ENCODE measurements at regions not wholly inside any gene's neighbourhood (a gene's known extent, or its start where the extent isn't known, plus 50 kb on each side); places are given as distances from the start of the nearest gene placed in this dataset.

DNA sequence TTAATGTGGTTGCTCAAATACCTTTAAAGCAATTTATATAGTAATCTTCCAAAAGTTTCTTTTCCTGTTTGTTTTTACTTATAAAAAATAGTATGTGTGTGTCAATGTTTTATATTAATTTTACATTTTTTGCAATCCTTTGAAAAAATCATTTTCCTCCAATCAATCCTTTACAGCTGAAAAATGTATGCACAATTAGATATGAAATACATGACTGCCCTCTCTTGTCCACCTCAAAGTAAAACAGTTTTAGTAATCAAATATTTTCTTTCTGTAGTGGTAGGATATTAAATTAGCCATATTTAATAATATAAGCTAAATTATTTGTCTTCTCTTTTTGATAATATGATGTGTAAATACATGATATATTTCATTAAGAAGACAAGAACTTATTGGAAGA lies 269.9 kb downstream of the ADAMTS20 start:
- Mint-ChIP-seq H3K9me3 (no peaks in the 10 kb centered on the region), H3K27ac (no peak overlapping the region), H3K4me1 (peaks cover 0 to 5% (median 0%) of the 10 kb centered on the region in 4 donors), H3K36me3 (no peaks in the 10 kb centered on the region), H3K4me3 (no peak overlapping the region), H3K27me3 (no peaks in the 10 kb centered on the region)
- DNase-seq (no peak), ATAC-seq (no peak)
- POLR2A ChIA-PET, result no interaction called here

DNA sequence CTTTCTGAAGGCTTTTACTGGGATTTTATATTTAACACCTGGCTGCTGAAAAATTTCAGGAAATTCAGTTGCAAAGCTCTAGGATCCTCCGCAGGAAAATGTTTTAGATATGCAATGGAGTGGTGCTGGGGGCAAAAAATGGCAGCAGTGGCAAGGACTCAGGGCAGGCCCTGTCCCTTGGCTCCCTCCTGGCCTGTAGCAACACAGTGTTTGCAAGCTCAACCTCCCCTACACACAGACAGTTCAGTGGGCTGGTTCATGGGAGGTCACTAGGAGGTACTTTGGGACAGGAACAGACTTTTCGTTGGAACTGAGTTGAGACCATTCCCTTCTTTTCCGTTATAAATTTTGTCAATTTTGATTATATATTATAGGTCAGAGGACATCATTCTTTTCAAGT lies 270.4 kb downstream of the ADAMTS20 start:
- Mint-ChIP-seq H3K27ac (no peak overlapping the region), H3K27me3 (no peaks in the 10 kb centered on the region), H3K9me3 (no peaks in the 10 kb centered on the region), H3K36me3 (no peaks in the 10 kb centered on the region), H3K4me3 (no peak overlapping the region), H3K4me1 (peaks cover 0 to 5% (median 0%) of the 10 kb centered on the region in 4 donors)
- ATAC-seq (no peak), DNase-seq (no peak)
- POLR2A ChIA-PET, result no interaction called here

DNA sequence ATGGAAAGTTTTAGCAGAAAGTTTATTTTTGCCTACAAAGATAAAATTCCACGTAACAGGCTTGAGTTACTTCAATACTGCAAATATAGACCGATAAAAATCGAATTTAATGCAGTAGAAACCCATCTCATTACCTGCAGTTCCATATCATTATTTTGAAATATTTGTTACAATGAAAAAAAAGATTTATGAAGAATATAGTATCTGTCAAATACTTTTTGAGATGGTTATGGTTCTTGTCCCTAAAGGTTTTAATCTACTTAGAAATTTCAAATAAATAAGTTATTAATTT lies 273.5 kb downstream of the ADAMTS20 start:
- DNase-seq (no peak), ATAC-seq (no peak)
- POLR2A ChIA-PET, result no interaction called here
- H3K4me1 Mint-ChIP-seq, result peaks cover 0 to 6% (median 0%) of the 10 kb centered on the region in 4 donors
- H3K27me3 Mint-ChIP-seq, result no peaks in the 10 kb centered on the region
- no peaks in the 10 kb centered on the region for H3K36me3 Mint-ChIP-seq
- H3K9me3 Mint-ChIP-seq, result peaks cover 0 to 3% (median 0%) of the 10 kb centered on the region in 9 donors
- no peak overlapping the region for H3K27ac Mint-ChIP-seq
- no peak overlapping the region for H3K4me3 Mint-ChIP-seq

DNA sequence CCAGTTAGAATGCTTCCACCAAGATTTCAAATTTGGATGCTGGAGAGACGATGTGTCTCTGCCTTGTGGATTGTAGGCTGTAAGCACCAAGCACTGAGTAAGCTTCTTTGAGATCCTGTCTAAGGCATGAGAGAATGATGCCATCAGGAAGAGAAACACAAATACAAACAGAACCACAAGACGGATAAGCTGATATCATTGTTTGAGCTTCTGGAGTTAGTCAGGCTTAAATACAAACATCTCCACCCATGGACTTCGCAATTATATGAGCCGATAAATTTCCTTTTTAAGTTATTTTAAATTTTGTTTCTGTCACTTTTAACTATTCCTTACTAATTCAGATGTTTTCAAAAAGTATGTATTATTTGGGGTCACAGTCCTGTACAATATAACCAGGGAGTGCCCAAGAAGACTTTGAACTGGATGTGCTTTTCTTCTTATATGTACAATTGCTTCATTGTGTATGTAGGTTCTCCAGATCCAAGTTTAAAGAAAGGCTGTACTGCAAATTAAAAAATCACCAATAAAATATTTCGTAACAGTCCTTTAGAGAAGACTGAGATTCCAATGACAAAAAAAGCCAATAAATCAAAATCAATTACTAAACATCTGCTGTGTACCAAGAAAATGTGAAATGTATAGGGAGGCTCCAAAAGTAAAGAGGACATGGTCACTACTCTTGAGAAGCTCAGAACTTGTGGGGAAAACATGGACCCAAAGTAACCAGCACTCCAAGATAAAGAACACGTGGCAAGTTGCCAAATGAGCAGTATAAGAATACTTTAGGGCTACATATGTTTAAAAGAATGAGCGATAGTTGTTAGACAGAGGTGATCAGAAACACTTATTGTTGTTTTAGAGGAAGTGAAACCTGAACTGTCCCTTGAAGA lies 274.1 kb downstream of the ADAMTS20 start:
- no peak overlapping the region for H3K4me3 Mint-ChIP-seq
- no peak for DNase-seq
- peaks cover 0 to 6% (median 0%) of the 10 kb centered on the region in 4 donors for H3K4me1 Mint-ChIP-seq
- no peaks in the 10 kb centered on the region for H3K36me3 Mint-ChIP-seq
- POLR2A ChIA-PET, result no interaction called here
- H3K27ac Mint-ChIP-seq, result no peak overlapping the region
- no peaks in the 10 kb centered on the region for H3K27me3 Mint-ChIP-seq
- no peak for ATAC-seq
- peaks cover 0 to 3% (median 0%) of the 10 kb centered on the region in 9 donors for H3K9me3 Mint-ChIP-seq

DNA sequence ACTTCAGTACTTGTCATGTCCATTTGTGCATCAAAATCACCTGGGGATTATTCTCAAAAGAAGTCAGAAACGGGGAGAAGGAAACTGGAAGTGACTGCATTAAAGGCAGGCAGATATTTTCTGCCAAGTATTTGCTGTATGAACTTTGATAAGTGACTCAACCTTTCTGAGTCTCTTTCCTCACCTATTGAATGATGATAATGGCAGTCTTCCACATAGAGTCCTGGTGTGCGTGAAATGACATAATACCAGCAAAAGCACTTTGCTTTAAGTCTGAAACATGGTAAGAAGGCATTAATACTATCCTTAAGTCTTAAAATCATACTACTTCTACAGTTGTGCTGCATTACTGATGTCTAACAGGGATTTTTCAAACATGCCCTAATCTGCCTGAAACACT lies 278.5 kb downstream of the ADAMTS20 start:
- Mint-ChIP-seq H3K27ac (no peak overlapping the region), H3K4me3 (no peak overlapping the region), H3K4me1 (peaks cover 0 to 17% (median 0%) of the 10 kb centered on the region in 4 donors), H3K36me3 (no peaks in the 10 kb centered on the region), H3K9me3 (peaks cover 0 to 3% (median 0%) of the 10 kb centered on the region in 9 donors), H3K27me3 (no peaks in the 10 kb centered on the region)
- ATAC-seq (no peak), DNase-seq (no peak)
- POLR2A ChIA-PET, result no interaction called here

DNA sequence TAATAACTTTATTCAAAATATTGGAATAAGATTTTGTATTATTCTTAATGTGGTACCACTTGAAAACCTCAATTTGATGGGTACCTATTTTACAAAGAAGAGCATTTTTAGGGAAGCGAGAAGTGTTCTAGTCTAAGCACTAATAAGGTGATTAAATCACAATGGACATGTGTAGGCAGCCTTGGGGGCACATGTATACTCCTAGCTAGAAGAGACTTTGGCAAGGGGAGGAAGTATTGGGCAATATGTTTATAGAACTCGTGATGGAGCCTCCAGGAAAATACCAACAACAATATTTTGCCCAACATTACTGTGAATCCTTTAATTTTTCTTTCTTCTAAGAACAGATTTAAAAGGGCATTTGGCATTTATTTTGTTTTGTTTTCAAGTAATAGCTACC lies 280.3 kb downstream of the ADAMTS20 start:
- Mint-ChIP-seq H3K36me3 (no peaks in the 10 kb centered on the region), H3K4me3 (no peak overlapping the region), H3K4me1 (peaks cover 0 to 12% (median 0%) of the 10 kb centered on the region in 4 donors), H3K27ac (no peak overlapping the region), H3K27me3 (no peaks in the 10 kb centered on the region), H3K9me3 (peaks cover 0 to 3% (median 0%) of the 10 kb centered on the region in 9 donors)
- ATAC-seq, result no peak
- POLR2A ChIA-PET, result no interaction called here
- DNase-seq, result no peak

DNA sequence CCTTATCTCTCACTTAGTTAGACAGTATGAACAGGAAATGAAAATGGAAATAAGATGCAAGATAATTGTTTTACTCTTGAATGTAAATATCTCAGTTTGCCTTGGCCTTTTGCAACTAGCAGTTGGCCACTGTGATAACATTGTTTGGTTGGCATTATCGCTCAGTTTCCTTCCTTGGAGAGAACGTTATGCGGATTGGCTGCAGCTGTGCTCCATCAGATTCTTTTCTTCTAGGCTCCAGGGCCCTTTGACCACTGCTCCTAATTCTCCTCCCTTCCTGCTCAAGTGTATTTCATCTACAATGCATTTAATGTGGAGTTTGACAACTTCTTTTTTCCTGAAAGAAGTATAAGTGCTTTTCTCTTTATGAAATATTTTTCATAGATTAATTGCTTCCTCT lies 284.2 kb downstream of the ADAMTS20 start:
- Mint-ChIP-seq H3K4me3 (no peak overlapping the region), H3K4me1 (peaks cover 0 to 11% (median 0%) of the 10 kb centered on the region in 4 donors), H3K36me3 (no peaks in the 10 kb centered on the region)

DNA sequence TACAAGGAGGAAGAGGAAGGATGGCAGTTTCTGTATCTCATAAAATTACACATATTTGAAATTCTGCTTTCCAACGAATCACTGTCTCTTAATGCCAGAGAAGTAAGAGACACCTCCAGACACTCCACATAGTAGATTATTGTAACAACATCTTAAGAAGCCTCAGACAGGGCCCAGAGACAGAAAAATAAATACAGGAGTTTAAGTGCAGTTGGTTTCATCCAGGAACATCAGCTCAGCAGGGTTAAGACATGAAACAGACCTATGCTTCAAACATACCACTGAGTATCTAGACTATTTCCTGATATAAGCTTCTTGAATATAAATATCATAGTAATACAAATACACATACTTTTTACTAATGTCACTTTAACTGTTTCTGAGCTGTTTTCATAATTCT lies 290.3 kb downstream of the ADAMTS20 start:
- DNase-seq, result no peak
- POLR2A ChIA-PET, result no interaction called here
- Mint-ChIP-seq H3K36me3 (no peaks in the 10 kb centered on the region), H3K27me3 (no peaks in the 10 kb centered on the region), H3K4me3 (no peak overlapping the region), H3K4me1 (no peaks in the 10 kb centered on the region), H3K27ac (no peak overlapping the region), H3K9me3 (peaks cover 0 to 6% (median 0%) of the 10 kb centered on the region in 9 donors)
- no peak for ATAC-seq

More for the DNA sequence above, 284.2 kb downstream of the ADAMTS20 start:
- POLR2A ChIA-PET, result no interaction called here
- Mint-ChIP-seq H3K9me3 (peaks cover 0 to 3% (median 0%) of the 10 kb centered on the region in 9 donors), H3K27me3 (no peaks in the 10 kb centered on the region), H3K27ac (no peak overlapping the region)
- DNase-seq (no peak), ATAC-seq (no peak)

DNA sequence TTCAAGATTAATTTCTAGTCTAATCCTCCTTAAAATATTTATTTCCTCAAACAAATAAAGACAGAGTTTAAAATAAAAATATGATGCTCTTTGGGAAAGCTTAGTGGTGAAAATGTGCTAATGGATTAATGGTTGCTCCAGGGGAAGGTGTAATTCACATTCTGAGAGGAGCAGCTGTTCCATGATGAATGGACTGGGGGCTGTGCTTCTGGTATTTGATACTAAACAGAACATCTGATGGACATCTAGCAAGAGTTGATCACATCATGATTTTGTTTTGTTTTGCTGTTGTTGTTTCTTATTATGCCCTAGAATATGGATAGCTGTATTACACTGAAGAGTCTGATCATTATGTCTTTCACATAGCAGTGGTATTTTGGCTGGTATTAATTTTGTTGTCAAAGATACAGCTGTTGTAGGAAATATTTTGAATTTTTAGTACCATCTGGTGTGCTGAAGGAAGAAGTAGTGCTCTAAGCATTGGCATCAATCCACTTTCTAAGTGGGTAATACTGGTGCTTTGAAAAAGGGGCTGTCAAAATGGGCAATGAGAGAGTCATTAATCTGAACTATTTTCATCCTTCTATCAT lies 296.4 kb downstream of the ADAMTS20 start:
- ATAC-seq (no peak), DNase-seq (no peak)
- H3K27me3 Mint-ChIP-seq, result no peaks in the 10 kb centered on the region
- POLR2A ChIA-PET, result no interaction called here
- H3K36me3 Mint-ChIP-seq, result no peaks in the 10 kb centered on the region
- peaks cover 0 to 19% (median 0%) of the 10 kb centered on the region in 9 donors for H3K9me3 Mint-ChIP-seq
- H3K4me3 Mint-ChIP-seq, result no peak overlapping the region
- no peak overlapping the region for H3K27ac Mint-ChIP-seq
- no peaks in the 10 kb centered on the region for H3K4me1 Mint-ChIP-seq

DNA sequence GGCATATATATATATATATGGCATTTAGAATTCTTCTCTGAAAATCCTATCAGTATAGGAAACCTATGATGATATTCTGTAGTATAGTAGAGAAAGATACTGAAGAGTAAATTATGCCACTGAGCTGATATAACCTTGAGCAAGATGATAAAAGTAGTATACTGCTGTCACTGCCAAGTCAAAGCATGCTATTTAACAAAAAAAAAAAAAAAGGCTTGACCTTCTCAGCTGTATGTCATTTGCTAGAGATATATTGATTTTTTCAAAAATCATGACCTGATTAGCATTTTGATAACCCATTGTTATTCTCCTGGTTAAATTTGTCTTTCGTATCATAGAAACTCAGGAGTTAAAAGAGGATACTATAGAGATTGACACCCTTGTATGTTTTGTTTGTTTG lies 299.4 kb downstream of the ADAMTS20 start:
- no peak for DNase-seq
- Mint-ChIP-seq H3K36me3 (no peaks in the 10 kb centered on the region), H3K9me3 (peaks cover 0 to 19% (median 0%) of the 10 kb centered on the region in 9 donors), H3K27me3 (no peaks in the 10 kb centered on the region), H3K27ac (no peak overlapping the region), H3K4me1 (no peaks in the 10 kb centered on the region), H3K4me3 (no peak overlapping the region)
- ATAC-seq, result no peak
- POLR2A ChIA-PET, result no interaction called here

DNA sequence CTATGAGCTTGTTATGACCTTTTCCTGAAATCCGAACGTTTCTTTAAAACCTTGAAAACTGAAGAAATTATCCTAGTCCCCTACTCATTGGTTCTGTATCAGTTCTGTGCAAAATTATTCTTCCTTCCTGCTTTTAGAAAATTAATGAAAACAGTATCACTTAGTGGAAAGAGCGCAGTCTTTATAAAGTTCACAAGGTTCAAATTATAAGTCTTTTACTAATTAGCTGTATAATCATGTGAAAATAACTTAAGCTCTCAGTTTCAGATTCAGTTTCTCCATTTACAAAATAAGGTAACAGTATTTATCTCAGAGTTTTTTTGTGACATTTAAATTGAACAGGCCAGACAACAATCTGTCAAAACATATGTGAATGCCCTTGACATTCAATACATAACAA lies 306.1 kb downstream of the ADAMTS20 start:
- ATAC-seq (no peak), DNase-seq (no peak)
- Mint-ChIP-seq H3K36me3 (no peaks in the 10 kb centered on the region), H3K9me3 (peaks cover 0 to 5% (median 0%) of the 10 kb centered on the region in 9 donors), H3K27me3 (peaks cover 0 to 3% (median 0%) of the 10 kb centered on the region in 5 donors), H3K27ac (no peak overlapping the region), H3K4me1 (no peaks in the 10 kb centered on the region), H3K4me3 (no peak overlapping the region)
- POLR2A ChIA-PET, result no interaction called here

DNA sequence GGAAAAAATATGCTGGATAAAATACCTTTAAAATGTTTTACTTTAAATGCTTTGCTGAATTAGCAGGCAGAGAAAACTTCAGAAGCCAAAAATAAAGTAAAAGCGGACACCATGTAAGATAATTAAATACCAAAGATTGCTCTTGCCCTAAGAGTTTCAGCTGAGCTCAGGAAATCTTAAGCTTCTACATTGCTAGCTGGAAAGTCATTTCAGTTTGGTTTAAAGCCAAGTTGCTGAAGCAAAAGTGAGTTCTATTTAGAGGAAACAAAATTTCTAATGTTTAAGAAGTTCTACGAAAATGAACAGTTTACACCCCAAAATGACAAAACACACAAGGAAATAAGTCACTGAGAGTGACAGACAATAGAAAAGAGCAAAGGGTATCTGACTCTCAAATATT lies 310.0 kb downstream of the ADAMTS20 start:
- ATAC-seq (no peak), DNase-seq (no peak)
- no peak overlapping the region for H3K4me3 Mint-ChIP-seq
- no peaks in the 10 kb centered on the region for H3K36me3 Mint-ChIP-seq
- H3K27me3 Mint-ChIP-seq, result peaks cover 0 to 3% (median 0%) of the 10 kb centered on the region in 5 donors
- H3K9me3 Mint-ChIP-seq, result peaks cover 0 to 11% (median 1%) of the 10 kb centered on the region in 9 donors
- H3K27ac Mint-ChIP-seq, result no peak overlapping the region
- no peaks in the 10 kb centered on the region for H3K4me1 Mint-ChIP-seq
- POLR2A ChIA-PET, result no interaction called here

DNA sequence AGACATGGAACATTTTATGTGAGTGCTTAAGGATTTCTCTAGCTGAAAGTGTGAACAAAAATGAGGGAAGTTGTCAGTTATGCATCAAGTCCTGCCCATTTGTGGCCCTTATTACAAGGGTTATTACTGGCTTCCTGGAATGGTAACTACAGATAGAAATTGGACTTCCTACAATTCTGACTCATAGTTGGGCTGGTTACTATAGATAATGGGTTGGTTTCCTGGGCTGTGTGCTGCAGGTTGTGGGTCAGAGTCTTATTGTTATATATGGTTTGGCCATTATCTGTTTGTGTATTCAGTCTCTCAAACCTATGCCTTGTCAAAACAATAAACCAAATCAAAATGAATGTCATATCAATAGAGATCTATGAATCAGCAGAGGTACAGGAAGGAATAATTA lies 313.7 kb downstream of the ADAMTS20 start:
- no peak for ATAC-seq
- DNase-seq, result no peak

More for the DNA sequence above, 313.7 kb downstream of the ADAMTS20 start:
- no peaks in the 10 kb centered on the region for H3K4me1 Mint-ChIP-seq
- POLR2A ChIA-PET, result no interaction called here
- H3K36me3 Mint-ChIP-seq, result no peaks in the 10 kb centered on the region
- H3K9me3 Mint-ChIP-seq, result peaks cover 0 to 12% (median 1%) of the 10 kb centered on the region in 9 donors
- H3K27me3 Mint-ChIP-seq, result no peaks in the 10 kb centered on the region
- no peak overlapping the region for H3K27ac Mint-ChIP-seq
- H3K4me3 Mint-ChIP-seq, result no peak overlapping the region

All from naive thymus-derived CD8-positive, alpha-beta T cell (primary cell).